Pancreas (tissue), 10 donors: ENCODE measurements at regions not wholly inside any gene's neighbourhood (a gene's known extent, or its start where the extent isn't known, plus 50 kb on each side); places are given as distances from the start of the nearest gene placed in this dataset.

Experiments used
- ATAC-seq, 4 donors: fragments of 200-7000 bp; cut with Tn5 transposase; one replicate each; pipeline versions ENCODE4 v1.8.0 to v1.9.1; 2020; ENCODE audit warnings: mild to moderate bottlenecking in 4 of 4, moderate library complexity in 4 of 4
- DNase-seq, 6 donors: peaks; one replicate each; pipeline ENCODE4 v3.0.0-alpha.2; 2020
- FAIRE-seq: peaks from 2 replicates; lab custom pipeline; 2012; peaks lifted over from hg19 to GRCh38; lab: Jason Lieb, UNC
- H3K27ac ChIP-seq, 4 donors: fragments of 200-600 bp; sonication (generic); 1 replicate in 3 of 4; 2 replicates in 1 of 4; pipeline versions ENCODE4 v1.5.0 to v1.8.0; 2020
- H3K27me3 ChIP-seq, 4 donors: fragments of 200-600 bp; one replicate each; pipeline ENCODE4 v1.8.0; 2021
- H3K36me3 ChIP-seq, 3 donors: fragments of 200-600 bp; sonication (generic) in 1 of 3; one replicate each; pipeline versions ENCODE4 v1.5.0 to v1.8.0; 2020 to 2021
- H3K4me1 ChIP-seq, 3 donors: fragments of 200-600 bp; one replicate each; pipeline ENCODE4 v1.8.0; 2021
- H3K4me3 ChIP-seq, 4 donors: fragments of 200-600 bp; sonication (generic) in 2 of 4; one replicate each; pipeline versions ENCODE4 v1.5.0 to v1.8.0; 2020 to 2021
- H3K9me3 ChIP-seq, 4 donors: fragments of 200-600 bp; one replicate each; pipeline ENCODE4 v1.8.0; 2021
- WGBS, 2 donors: extraction: QIAGEN DNeasy Blood & Tissue Kit; methylation state at CpG; one replicate each; pipeline ENCODE4 v1.1.7; 2013; 5-methylcytosine and 5-hydroxymethylcytosine counted together
- intact Hi-C, 3 donors: fragments of 100-400 bp; cut with DNase I; formaldehyde crosslinking; loops; one replicate each; pipeline versions ENCODE4 v1.11.1 to v1.14.2; 2022
- TF ChIP-seq, protein P1 (sequence below), 4 donors: fragments of 200-600 bp; sonication (generic) in 3 of 4; IDR thresholded peaks; one replicate each; pipeline versions ENCODE4 v1.5.0 to v1.8.0; 2021; ENCODE audit warnings: antibody characterized with exemption in 4 of 4
- donor health status: healthy with polysubstance abuse.
- donor health status: DM: no; HTN: no; CAD: no; lungs with moderate emphysema.
- donor health status: DM: no; HTN: no; CAD: no.
- donor health status: control.
- donor health status: control.
- donor health status: Bipolar disorder and iron deficiency.
- donor health status: DM: yes; HTN: yes; CAD: no.
- donor health status: DM: no; HTN: no; CAD: no.
- donor health status: DM: no; HTN: no; CAD: no.
- donor health status: DM: yes; HTN: yes; CAD: no.

DNA sequence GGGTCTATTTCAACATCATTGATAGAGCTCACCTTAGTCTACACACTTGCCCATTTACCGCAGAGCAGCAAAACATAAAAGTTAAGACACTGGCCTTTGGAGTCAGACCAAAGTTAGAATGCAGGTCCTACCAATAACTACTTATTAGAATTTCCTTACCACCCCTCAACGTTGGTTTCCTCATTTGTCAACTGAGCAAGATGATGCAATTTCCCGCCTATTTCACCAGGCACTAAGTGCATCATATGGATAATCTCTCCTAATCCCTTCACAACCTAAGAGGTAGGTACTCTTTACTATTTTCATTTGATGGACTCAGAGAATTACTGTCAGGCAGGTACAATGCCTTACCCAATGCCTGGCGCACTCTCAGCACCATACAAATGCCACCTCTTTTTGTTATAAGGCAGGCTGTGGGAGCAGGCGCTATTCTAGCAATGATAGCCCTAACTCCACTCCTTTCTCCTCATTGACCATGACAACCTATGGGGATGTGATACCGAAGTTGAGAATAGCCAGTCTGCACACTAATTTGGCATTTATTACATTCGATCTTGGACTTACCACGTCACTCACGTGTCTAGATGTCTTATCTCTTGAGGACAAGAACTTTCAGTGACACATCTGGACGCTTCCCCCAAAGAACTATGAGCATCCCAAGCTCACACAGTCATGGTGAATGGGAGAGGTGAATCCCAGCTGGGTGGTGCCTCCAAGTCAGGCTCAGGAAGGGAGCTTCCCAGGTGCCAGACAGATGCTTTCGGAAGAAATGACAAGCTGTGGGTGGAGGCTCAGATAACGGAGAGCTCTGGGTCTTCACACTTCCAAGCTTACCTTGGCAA, 128.1 kb upstream of the STMND1 start:
- FAIRE-seq = no peak
- no peaks in the 10 kb centered on the region for H3K27me3 ChIP-seq
- no peak for ATAC-seq
- H3K36me3 ChIP-seq = no peaks in the 10 kb centered on the region
- H3K4me1 ChIP-seq = no peaks in the 10 kb centered on the region
- no peak for DNase-seq
- TF ChIP-seq, protein P1, sequence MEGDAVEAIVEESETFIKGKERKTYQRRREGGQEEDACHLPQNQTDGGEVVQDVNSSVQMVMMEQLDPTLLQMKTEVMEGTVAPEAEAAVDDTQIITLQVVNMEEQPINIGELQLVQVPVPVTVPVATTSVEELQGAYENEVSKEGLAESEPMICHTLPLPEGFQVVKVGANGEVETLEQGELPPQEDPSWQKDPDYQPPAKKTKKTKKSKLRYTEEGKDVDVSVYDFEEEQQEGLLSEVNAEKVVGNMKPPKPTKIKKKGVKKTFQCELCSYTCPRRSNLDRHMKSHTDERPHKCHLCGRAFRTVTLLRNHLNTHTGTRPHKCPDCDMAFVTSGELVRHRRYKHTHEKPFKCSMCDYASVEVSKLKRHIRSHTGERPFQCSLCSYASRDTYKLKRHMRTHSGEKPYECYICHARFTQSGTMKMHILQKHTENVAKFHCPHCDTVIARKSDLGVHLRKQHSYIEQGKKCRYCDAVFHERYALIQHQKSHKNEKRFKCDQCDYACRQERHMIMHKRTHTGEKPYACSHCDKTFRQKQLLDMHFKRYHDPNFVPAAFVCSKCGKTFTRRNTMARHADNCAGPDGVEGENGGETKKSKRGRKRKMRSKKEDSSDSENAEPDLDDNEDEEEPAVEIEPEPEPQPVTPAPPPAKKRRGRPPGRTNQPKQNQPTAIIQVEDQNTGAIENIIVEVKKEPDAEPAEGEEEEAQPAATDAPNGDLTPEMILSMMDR (IDR thresholded peaks at IDR 0.05) = no peak
- no peaks in the 10 kb centered on the region for H3K9me3 ChIP-seq
- intact Hi-C loops = no loop called here
- H3K27ac ChIP-seq = no peak overlapping the region
- H3K4me3 ChIP-seq = no peak overlapping the region
- WGBS, 2 donors = 77 to 81% methylated on average over 12 of the region's 12 CpGs

DNA sequence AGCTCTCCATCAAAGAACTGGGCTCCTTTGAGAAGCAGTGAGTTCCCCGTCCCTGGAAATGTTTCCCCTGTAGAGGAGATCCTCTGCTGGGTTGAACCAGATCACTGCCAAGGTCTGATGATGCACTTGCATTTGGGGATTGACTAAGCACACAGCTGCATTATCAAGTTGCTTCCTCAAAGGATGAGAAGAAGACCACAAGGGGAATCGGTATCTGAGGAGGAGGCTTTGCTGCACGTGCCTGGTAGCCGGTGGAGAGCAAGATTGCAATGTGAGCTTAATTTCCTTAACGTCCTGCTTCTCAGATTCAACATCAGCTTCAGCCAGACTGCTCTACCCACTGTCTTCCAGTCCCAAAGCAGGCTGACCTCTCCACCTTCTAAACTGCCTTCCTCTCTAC, 128.8 kb upstream of the STMND1 start:
- no peak for DNase-seq
- intact Hi-C loops = no loop called here
- H3K4me3 ChIP-seq = no peak overlapping the region
- no peaks in the 10 kb centered on the region for H3K36me3 ChIP-seq
- no peaks in the 10 kb centered on the region for H3K9me3 ChIP-seq
- ATAC-seq = no peak
- TF ChIP-seq, protein P1 (IDR thresholded peaks at IDR 0.05) = no peak
- no peaks in the 10 kb centered on the region for H3K27me3 ChIP-seq
- no peak overlapping the region for H3K27ac ChIP-seq
- no peak for FAIRE-seq
- 81 to 83% methylated on average over 5 of the region's 5 CpGs for WGBS, 2 donors
- no peaks in the 10 kb centered on the region for H3K4me1 ChIP-seq

DNA sequence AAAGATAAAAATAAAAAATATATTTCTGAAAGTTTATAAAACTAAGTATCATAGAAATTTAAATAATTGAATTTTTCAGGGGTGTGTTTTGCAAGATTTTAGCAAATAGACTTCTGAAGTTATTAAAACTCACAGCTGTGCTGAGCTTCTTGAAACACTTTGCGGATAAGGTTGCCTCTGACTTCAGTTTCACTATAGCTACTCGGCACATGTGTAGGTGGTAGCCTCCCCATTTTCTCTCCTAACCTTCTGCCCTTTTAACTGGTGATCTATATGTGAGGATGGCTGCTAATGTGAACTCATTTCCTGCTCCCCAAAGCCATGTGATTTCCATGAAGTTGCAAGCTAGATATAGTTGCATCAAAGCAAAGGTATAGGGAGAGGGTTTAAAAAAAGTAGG, 129.3 kb upstream of the STMND1 start:
- no peaks in the 10 kb centered on the region for H3K9me3 ChIP-seq
- no peak for DNase-seq
- H3K27me3 ChIP-seq = no peaks in the 10 kb centered on the region
- H3K36me3 ChIP-seq = no peaks in the 10 kb centered on the region
- no peak for FAIRE-seq
- TF ChIP-seq, protein P1 (IDR thresholded peaks at IDR 0.05) = no peak
- H3K27ac ChIP-seq = no peak overlapping the region
- no peaks in the 10 kb centered on the region for H3K4me1 ChIP-seq
- no peak for ATAC-seq
- no peak overlapping the region for H3K4me3 ChIP-seq
- WGBS, 2 donors = 93 to 96% methylated on average over 2 of the region's 2 CpGs
- intact Hi-C loops = no loop called here

DNA sequence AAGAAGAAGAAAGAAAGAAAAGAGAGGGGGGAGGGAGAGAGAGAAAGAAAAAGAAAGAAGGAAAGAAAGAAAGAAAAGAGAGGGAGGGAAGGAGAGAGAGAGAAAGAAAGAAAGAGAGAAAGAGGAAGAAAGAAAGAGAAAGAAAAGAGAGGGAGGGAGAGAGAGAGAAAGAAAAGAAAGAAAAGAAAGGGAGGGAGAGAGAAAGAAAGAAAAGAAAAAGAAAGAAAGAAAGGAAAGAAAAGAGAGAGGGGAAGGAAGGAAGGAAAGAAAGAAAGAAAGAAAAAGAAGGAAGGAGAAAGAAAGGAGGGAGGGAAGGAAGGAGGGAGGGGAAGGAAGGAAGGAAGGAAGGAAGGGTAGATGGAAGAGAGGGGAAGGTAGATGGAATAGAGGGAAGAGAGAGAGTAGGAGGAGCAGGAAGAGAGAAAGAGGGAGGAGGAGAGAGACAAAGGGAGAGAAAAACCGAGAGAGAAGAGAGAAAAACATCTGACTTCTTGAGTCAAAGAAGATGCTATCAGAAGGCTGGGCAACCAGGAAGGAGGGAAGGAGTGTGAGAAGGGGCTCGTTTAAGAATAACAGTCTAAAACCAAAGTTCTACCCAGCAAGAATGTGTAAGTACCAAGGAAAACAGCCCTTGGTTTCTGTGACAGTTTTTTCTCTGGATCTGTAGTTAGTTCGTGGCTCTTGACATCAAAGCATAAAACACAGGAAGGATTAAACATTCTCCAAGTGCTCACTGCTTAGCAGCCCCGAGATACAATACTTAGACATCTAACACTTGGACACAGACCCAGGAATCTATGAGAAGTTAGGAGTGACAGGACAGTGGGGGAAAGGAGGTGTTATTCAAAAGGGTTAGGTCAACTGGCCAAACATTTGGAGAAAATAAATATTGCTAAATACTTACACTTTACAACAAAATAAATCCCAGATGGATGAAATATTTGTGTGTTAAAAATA, 131.9 kb upstream of the STMND1 start:
- no peaks in the 10 kb centered on the region for H3K9me3 ChIP-seq
- DNase-seq (no peak), FAIRE-seq (no peak), ATAC-seq (no peak)
- 24 to 32% methylated on average over 4 of the region's 4 CpGs for WGBS, 2 donors
- no peaks in the 10 kb centered on the region for H3K27me3 ChIP-seq
- no peak overlapping the region for H3K27ac ChIP-seq
- no peaks in the 10 kb centered on the region for H3K36me3 ChIP-seq
- TF ChIP-seq, protein P1 (IDR thresholded peaks at IDR 0.05) = no peak
- intact Hi-C loops = no loop called here
- H3K4me1 ChIP-seq = no peaks in the 10 kb centered on the region
- H3K4me3 ChIP-seq = no peak overlapping the region
